Gastroesophageal sphincter (tissue), 3 donors: ENCODE measurements at regions not wholly inside any gene's neighbourhood (a gene's known extent, or its start where the extent isn't known, plus 50 kb on each side); places are given as distances from the start of the nearest gene placed in this dataset.

Experiments used
- CTCF ChIP-seq, 4 experiments: fragments of 200-600 bp in 2 of 4; fragments of 450-650 bp in 2 of 4; sonication (generic) in 1 of 4; IDR thresholded peaks; one replicate each; pipeline ENCODE4 v1.5.1; 2017 to 2019; ENCODE audit warnings: antibody characterized with exemption in 4 of 4, mild to moderate bottlenecking in 2 of 4, moderate library complexity in 2 of 4
- EP300 ChIP-seq: sonication (generic); formaldehyde crosslinking; IDR thresholded peaks from one replicate; pipeline ENCODE4 v1.6.1; 2017; ENCODE audit warnings: antibody characterized with exemption, mild to moderate bottlenecking
- POLR2A ChIP-seq, 2 donors: fragments of 450-650 bp; IDR thresholded peaks; one replicate each; pipeline ENCODE4 v1.6.1; 2017; ENCODE audit warnings: antibody characterized with exemption in 2 of 2, mild to moderate bottlenecking in 2 of 2, moderate library complexity in 1 of 2
- POLR2AphosphoS5 ChIP-seq: sonication (generic); formaldehyde crosslinking; IDR thresholded peaks from one replicate; pipeline ENCODE4 v1.6.1; 2017; ENCODE audit warnings: antibody characterized with exemption

- TF ChIP-seq POLR2AphosphoS5 (no peak), POLR2A (IDR thresholded peaks at IDR 0.05) (no peak), CTCF (IDR thresholded peaks at IDR 0.05) (no peak), EP300 (no peak)
Observed at GRCh38 chr5:39579750-39580149, 155.0 kb upstream of the DAB2 start.
